ENCODE measurements at regions not wholly inside any gene's neighbourhood (a gene's known extent, or its start where the extent isn't known, plus 50 kb on each side); places are given as distances from the start of the nearest gene placed in this dataset.

- TF ChIP-seq ZBTB7A (tag by site-specific recombination; IDR thresholded peaks at IDR 0.05; ENCODE audit: low read depth) (no peak), ZNF24 (tag by site-specific recombination; IDR thresholded peaks at IDR 0.05) (no peak), ZSCAN18 (tag by site-specific recombination; IDR thresholded peaks at IDR 0.05) (no peak), GLI2 (tag by site-specific recombination; IDR thresholded peaks at IDR 0.05; ENCODE audit: borderline replicate concordance, low read depth) (no peak), ATF2 (tag by site-specific recombination; IDR thresholded peaks at IDR 0.05; ENCODE audit: low read depth) (no peak)
- TF ChIP-seq, protein P1, sequence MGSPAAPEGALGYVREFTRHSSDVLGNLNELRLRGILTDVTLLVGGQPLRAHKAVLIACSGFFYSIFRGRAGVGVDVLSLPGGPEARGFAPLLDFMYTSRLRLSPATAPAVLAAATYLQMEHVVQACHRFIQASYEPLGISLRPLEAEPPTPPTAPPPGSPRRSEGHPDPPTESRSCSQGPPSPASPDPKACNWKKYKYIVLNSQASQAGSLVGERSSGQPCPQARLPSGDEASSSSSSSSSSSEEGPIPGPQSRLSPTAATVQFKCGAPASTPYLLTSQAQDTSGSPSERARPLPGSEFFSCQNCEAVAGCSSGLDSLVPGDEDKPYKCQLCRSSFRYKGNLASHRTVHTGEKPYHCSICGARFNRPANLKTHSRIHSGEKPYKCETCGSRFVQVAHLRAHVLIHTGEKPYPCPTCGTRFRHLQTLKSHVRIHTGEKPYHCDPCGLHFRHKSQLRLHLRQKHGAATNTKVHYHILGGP (tag by site-specific recombination; IDR thresholded peaks at IDR 0.05), result no peak
These were observed 91.2 kb upstream of the ARL4C start (continued) for GRCh38 chr2:234588054-234588430.

- no peak overlapping the region for H3K4me3 ChIP-seq (ENCODE audit: low read depth, low read length)
- ChIA-PET CTCF (interaction anchor here (1.0 kb wide), 1 partner anchor 24 kb away, joined by 3 read pairs; no protein-coding TSS in a partner anchor), POLR2A (no interaction called here)
- no peaks in the 10 kb centered on the region for H3K4me1 ChIP-seq (ENCODE audit: control insufficient read depth, insufficient read depth, low read length)
- H3K9me3 ChIP-seq (ENCODE audit: control insufficient read depth, insufficient read depth, low read depth, low read length), result no peaks in the 10 kb centered on the region
- no peaks in the 10 kb centered on the region for H3K36me3 ChIP-seq (ENCODE audit: control insufficient read depth in 2 of 2, insufficient read depth in 1 of 2, low read length in 2 of 2)
- TF ChIP-seq ZNF548 (tag by site-specific recombination; IDR thresholded peaks at IDR 0.05), result no peak
- TF ChIP-seq ZNF501 (tag by site-specific recombination; IDR thresholded peaks at IDR 0.05), result no peak
- TF ChIP-seq ZNF777 (tag by site-specific recombination; IDR thresholded peaks at IDR 0.05; ENCODE audit: borderline replicate concordance), result no peak
- TF ChIP-seq, protein P2, sequence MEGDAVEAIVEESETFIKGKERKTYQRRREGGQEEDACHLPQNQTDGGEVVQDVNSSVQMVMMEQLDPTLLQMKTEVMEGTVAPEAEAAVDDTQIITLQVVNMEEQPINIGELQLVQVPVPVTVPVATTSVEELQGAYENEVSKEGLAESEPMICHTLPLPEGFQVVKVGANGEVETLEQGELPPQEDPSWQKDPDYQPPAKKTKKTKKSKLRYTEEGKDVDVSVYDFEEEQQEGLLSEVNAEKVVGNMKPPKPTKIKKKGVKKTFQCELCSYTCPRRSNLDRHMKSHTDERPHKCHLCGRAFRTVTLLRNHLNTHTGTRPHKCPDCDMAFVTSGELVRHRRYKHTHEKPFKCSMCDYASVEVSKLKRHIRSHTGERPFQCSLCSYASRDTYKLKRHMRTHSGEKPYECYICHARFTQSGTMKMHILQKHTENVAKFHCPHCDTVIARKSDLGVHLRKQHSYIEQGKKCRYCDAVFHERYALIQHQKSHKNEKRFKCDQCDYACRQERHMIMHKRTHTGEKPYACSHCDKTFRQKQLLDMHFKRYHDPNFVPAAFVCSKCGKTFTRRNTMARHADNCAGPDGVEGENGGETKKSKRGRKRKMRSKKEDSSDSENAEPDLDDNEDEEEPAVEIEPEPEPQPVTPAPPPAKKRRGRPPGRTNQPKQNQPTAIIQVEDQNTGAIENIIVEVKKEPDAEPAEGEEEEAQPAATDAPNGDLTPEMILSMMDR (tag by site-specific recombination; IDR thresholded peaks at IDR 0.05), result no peak
- TF ChIP-seq ZSCAN23 (tag by site-specific recombination; IDR thresholded peaks at IDR 0.05), result no peak
- TF ChIP-seq ZNF140 (tag by site-specific recombination; IDR thresholded peaks at IDR 0.05), result no peak
- no peak overlapping the region for H3K27ac ChIP-seq (ENCODE audit: extremely low read depth, low read depth, low read length)
These were observed 90.6 kb upstream of the ARL4C start for GRCh38 chr2:234587341-234588053.

DNA sequence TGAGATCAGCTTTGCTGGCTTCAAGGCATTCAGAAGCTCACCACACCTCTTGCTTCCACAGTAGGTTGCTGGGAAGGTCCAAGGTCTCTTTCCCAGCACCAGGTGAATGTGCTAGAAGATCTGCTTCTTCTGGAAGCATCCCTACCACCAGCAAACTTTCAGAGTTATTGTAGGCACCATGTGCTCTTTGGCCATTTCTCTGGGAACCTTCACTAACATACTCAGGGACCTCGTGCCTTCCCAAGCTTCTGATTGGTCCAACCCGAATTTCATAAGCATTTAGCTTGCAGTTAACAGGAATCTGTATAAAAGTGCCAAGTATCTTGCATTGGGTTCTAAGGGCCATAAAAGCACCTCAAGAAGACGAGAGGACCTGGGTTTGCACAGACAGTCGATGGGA lies 86.5 kb upstream of the ARL4C start:
- ChIA-PET POLR2A (no interaction called here), CTCF (no interaction called here)
- no peak overlapping the region for H3K27ac ChIP-seq (ENCODE audit: extremely low read depth, low read depth, low read length)

More for the DNA sequence above, 86.5 kb upstream of the ARL4C start:
- H3K36me3 ChIP-seq (ENCODE audit: control insufficient read depth in 2 of 2, insufficient read depth in 1 of 2, low read length in 2 of 2), result no peaks in the 10 kb centered on the region
- TF ChIP-seq ZNF202 (tag by site-specific recombination; IDR thresholded peaks at IDR 0.05; ENCODE audit: borderline replicate concordance) (no peak), ZSCAN16 (tag by site-specific recombination; IDR thresholded peaks at IDR 0.05) (no peak), ZNF2 (tag by site-specific recombination; IDR thresholded peaks at IDR 0.05) (no peak), ZNF19 (tag by site-specific recombination; IDR thresholded peaks at IDR 0.05; ENCODE audit: low read depth) (no peak), ZIC2 (tag by site-specific recombination; IDR thresholded peaks at IDR 0.05) (no peak), ZNF776 (tag by site-specific recombination; IDR thresholded peaks at IDR 0.05; ENCODE audit: borderline replicate concordance) (no peak), ZNF548 (tag by site-specific recombination; IDR thresholded peaks at IDR 0.05) (no peak), ZNF239 (tag by site-specific recombination; IDR thresholded peaks at IDR 0.05) (no peak), ZNF157 (tag by site-specific recombination; IDR thresholded peaks at IDR 0.05) (no peak), ZBTB11 (tag by site-specific recombination; conservative IDR thresholded peaks at IDR 0.05; ENCODE audit: low read depth) (no peak)
- no peaks in the 10 kb centered on the region for H3K9me3 ChIP-seq (ENCODE audit: control insufficient read depth, insufficient read depth, low read depth, low read length)
- H3K4me3 ChIP-seq (ENCODE audit: low read depth, low read length), result no peak overlapping the region
- no peaks in the 10 kb centered on the region for H3K4me1 ChIP-seq (ENCODE audit: control insufficient read depth, insufficient read depth, low read length)

Data from HEK293 (cell line).